Mucosa of descending colon (tissue), 3 donors: ENCODE measurements at regions not wholly inside any gene's neighbourhood (a gene's known extent, or its start where the extent isn't known, plus 50 kb on each side); places are given as distances from the start of the nearest gene placed in this dataset.

Experiments used
- ATAC-seq: fragments of 200-7000 bp; cut with Tn5 transposase; one replicate; pipeline ENCODE4 v1.9.1; 2020; ENCODE audit warnings: mild to moderate bottlenecking, moderate library complexity
- DNase-seq, 3 donors: peaks; one replicate each; pipeline ENCODE4 v3.0.0-alpha.2; 2020
- H3K36me3 ChIP-seq: fragments of 200-600 bp; one replicate; pipeline ENCODE4 v1.8.0; 2021; ENCODE audit warnings: low read depth, mild to moderate bottlenecking
- H3K4me1 ChIP-seq: fragments of 200-600 bp; one replicate; pipeline ENCODE4 v1.8.0; 2021; ENCODE audit warnings: low read depth, mild to moderate bottlenecking
- H3K4me3 ChIP-seq: fragments of 200-600 bp; one replicate; pipeline ENCODE4 v1.8.0; 2021; ENCODE audit warnings: mild to moderate bottlenecking
- H3K9me3 ChIP-seq: fragments of 200-600 bp; one replicate; pipeline ENCODE4 v1.8.0; 2021; ENCODE audit warnings: mild to moderate bottlenecking
- CTCF ChIP-seq: fragments of 200-600 bp; IDR thresholded peaks from one replicate; pipeline ENCODE4 v1.8.0; 2022; ENCODE audit warnings: antibody characterized with exemption, mild to moderate bottlenecking
- intact Hi-C, 2 donors: fragments of 100-400 bp; cut with DNase I in 1 of 2; cut with micrococcal nuclease in 1 of 2; formaldehyde crosslinking; loops; one replicate each; pipeline versions ENCODE4 v1.11.0 to v1.11.1; 2022; cut with DNase I, micrococcal nuclease
- donor health status: DM: no; HTN: no; CAD: no; lungs with moderate emphysema.
- donor health status: DM: no; HTN: no; CAD: no.
- donor health status: DM: no; HTN: yes; CAD: no.

GRCh38 chr19:5263615-5264014 is 77.0 kb downstream of the PTPRS start:
- no peak for TF ChIP-seq CTCF
- no peaks in the 10 kb centered on the region for H3K4me1 ChIP-seq
- H3K36me3 ChIP-seq = no peaks in the 10 kb centered on the region
- DNase-seq (peak in 1 of 3 donors; percentile 26), ATAC-seq (no peak)
- H3K4me3 ChIP-seq = no peak overlapping the region
- intact Hi-C loops = no loop called here
- no peaks in the 10 kb centered on the region for H3K9me3 ChIP-seq

GRCh38 chr19:5262721-5263120 is 77.9 kb downstream of the PTPRS start:
- H3K4me1 ChIP-seq = no peaks in the 10 kb centered on the region
- ATAC-seq = no peak
- peak in 1 of 3 donors; percentile 18 for DNase-seq
- intact Hi-C loops = no loop called here
- H3K36me3 ChIP-seq = no peaks in the 10 kb centered on the region
- no peak for TF ChIP-seq CTCF
- H3K9me3 ChIP-seq = no peaks in the 10 kb centered on the region
- H3K4me3 ChIP-seq = no peak overlapping the region

GRCh38 chr19:5261156-5261890 is 79.3 kb downstream of the PTPRS start:
- no peak for TF ChIP-seq CTCF
- no peak for ATAC-seq
- no peaks in the 10 kb centered on the region for H3K36me3 ChIP-seq
- H3K9me3 ChIP-seq = peaks cover 2% of the 10 kb centered on the region
- H3K4me1 ChIP-seq = no peaks in the 10 kb centered on the region
- H3K4me3 ChIP-seq = no peak overlapping the region
- intact Hi-C loops = no loop called here
- DNase-seq = peak in 1 of 3 donors; percentile 29

GRCh38 chr19:5260381-5260967 is 80.1 kb downstream of the PTPRS start:
- no peak overlapping the region for H3K4me3 ChIP-seq
- no peak for TF ChIP-seq CTCF
- H3K36me3 ChIP-seq = no peaks in the 10 kb centered on the region
- intact Hi-C loops = no loop called here
- no peak for ATAC-seq
- peak in 1 of 3 donors; percentile 25 for DNase-seq
- no peaks in the 10 kb centered on the region for H3K4me1 ChIP-seq
- H3K9me3 ChIP-seq = peaks cover 10% of the 10 kb centered on the region

GRCh38 chr19:5259750-5260149 is 80.9 kb downstream of the PTPRS start:
- no peak for TF ChIP-seq CTCF
- no peaks in the 10 kb centered on the region for H3K36me3 ChIP-seq
- DNase-seq = no peak
- H3K4me3 ChIP-seq = no peak overlapping the region
- peaks cover 16% of the 10 kb centered on the region for H3K9me3 ChIP-seq
- intact Hi-C loops = no loop called here
- no peaks in the 10 kb centered on the region for H3K4me1 ChIP-seq
- no peak for ATAC-seq
